ENCODE measurements at regions not wholly inside any gene's neighbourhood (a gene's known extent, or its start where the extent isn't known, plus 50 kb on each side); places are given as distances from the start of the nearest gene placed in this dataset.

- DNase-seq (ENCODE audit: low read depth), result no peak
Measured at GRCh38 chr22:48369789-48370507, 1457.7 kb downstream of the BRD1 start.

DNA sequence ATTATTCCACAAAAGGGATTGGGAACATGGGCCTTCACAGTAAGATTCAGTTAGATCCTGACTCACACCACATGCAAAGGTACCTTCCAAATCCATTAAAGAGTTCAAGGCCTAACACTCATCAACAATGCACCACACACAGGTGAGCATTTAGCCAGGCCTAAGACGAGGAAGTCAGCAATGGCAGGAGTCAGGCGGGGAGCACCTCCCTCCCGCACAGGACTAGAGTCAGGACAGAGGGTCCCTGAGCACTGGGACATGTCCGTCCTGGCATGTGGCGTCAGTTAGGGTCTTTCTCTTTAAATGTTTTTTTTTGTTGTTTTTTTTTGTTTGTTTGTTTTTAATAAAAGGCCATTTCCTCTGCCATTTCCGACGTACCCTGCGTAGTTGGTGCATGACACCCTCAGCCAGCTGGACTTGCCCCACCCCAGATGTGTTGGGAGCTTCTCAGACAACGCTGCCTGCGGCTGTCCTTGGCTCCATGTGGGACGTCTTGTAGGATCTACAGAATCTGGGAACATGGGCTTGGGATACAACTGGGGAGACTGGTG is 1458.6 kb downstream of the BRD1 start:
- no peak for DNase-seq (ENCODE audit: low read depth)

DNA sequence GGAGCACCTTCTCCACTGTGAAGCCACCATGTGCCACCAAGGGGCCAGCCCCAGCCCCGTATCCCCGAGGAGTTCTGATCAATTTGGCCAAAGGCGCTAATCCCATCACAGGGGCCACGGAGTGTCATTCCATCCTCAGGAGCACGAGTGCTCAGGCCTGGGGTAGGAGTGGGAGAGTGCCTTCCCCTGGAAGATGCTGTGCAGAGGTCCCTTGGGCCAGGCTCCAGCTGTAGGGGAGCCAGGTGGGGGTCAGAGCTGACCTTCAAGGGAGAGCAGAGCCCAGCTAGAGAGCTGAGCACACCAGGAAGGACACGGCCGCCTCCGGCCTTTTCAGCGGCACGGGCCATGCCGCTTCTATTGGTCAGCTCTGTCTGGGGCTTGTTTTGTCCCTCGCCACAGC is 1459.9 kb downstream of the BRD1 start:
- DNase-seq (ENCODE audit: low read depth), result no peak

DNA sequence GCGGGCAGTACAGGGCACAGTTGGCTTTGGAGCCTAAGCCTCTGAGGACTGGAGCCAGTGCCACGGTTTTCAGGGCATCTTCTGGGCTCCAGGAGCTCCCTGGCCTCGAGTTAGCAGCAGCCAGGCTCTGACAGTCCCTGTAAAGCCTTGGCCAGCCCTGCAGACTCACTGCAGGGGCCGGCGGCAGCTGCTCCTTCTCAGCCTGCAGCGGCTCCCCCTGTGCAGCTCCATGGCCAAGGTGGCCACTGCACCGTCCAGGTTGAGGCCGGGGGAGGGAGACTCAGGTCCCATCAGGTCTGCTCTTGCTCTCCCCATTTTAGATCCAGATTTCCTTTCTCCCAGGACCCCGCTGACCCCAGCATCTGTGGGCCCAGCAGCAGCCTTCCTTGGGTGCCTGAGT is 1461.1 kb downstream of the BRD1 start:
- DNase-seq (ENCODE audit: low read depth), result no peak

DNA sequence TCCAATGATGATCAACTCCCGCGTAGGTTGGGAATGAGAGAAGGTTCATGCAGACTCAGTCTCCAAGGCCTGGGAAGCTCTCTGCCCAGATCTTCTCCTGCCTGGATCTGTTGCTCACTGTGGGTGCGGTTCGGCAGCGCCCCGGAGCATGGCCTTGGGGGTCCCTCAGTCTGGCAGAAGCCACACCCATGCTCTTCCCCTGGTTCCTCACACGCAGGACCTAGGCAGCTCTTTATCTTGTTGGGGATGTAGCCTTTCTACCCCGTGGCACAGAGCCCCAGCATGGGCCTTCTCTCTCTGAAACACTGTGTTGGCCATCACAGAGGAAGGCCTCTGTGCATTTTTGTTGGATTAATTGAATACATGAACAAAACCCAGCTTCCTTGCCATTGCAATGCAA is 1461.6 kb downstream of the BRD1 start:
- DNase-seq (ENCODE audit: low read depth), result no peak

DNA sequence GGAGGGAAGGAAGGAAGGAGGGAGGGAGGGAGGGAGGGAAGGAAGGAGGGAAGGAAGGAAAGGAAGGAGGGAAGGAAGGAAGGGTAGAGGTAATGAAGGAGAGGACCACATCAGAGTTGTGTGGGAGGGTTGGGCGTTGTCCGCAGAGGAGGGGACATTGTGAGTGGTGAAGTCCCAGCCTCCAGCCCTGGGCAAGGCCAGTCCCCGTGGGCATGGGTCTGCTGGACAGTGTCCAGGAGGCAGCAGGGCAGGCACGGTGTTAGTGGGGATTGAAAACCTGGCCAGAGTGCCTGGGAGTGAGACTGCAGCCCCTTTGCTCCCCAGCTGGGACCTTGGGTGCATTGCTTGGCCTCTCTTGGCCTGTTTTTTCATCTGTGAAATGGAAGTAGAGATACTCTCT is 1462.3 kb downstream of the BRD1 start:
- no peak for DNase-seq (ENCODE audit: low read depth)

DNA sequence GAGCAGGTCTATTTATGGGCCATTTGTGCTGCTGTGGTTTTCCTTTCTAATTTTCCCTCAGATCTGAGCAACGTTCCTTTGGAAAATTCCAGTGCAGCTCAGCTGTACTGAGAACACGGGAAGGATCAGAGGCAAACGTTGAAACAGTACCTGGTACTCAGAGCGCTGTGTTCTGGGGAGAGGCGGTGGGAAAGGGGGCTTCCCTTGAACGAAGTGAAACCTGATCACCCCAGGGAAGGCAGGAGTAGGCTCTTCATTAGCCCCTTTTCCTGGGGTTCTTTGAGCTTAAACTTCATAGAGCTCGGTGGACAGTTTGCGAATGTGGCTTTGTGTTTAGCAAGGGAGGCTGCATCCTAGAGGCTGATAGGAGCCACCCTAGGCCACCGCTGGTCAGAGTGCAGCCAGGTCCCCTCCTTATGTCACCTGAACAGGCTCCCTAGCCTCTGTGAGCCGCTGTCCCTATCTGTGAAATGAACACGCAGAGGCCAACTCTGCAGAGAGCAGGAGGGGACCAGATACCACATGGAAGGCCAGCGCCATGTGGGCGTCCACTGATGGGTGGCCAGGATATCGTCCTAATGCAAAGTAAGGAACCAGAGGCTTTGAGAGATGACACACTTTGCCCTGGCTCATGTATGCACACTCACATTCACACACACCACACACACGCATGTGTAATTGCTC is 1464.8 kb downstream of the BRD1 start:
- DNase-seq (ENCODE audit: low read depth), result no peak

- no peak for DNase-seq (ENCODE audit: low read depth)
Measured at GRCh38 chr22:48361099-48361639, 1466.5 kb downstream of the BRD1 start.

DNA sequence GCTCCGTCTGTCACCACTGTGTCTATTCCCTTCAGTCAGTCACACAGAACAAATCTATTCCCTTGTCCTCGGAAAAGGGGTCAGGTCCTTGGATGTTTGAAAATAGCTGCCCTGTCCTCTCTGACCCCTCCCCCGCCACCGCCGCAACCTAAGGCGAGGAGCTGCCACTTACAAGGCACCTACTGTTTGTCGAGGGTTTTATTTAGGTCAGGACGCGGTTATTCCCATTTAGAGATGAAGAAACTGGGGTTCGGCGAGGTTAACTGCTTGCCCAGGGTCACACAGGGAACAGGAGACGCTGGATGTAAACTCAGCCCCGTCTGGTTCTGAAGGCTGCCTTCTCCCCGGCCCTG is 1468.1 kb downstream of the BRD1 start:
- no peak for DNase-seq (ENCODE audit: low read depth)

DNA sequence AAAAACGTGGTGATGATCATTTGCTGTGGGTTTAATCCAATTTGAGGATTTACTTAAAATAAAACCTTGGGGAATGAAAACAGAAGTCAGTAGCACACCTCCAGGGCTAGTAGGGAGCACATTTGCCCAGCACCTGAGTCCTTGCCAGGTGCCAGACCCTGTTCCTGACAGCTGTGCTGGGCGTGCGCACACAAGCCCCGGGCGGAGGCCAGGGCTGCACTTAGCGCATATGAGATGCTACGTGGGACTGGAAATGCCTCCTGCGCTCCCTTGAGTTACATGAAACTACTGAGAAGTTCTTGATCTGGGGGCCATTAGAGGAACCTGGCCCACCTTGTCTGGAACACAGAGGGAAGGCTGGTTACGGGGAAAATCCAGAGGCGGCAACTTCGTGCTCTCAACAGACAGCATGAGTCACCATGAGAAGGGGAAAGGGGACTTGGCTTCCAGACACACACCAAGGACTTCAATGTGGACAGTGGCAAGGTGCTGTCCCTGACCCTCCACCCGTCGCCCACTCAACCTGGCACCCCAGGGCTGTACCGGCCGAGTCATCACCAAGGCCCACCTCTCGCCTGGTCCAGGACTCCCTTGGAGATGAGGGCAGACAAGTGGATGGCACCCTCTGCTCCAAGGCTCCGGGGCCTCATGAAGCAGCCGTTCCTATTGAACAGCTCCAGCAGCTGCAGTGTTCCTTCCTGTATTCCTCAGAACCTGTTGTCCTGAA is 1468.6 kb downstream of the BRD1 start:
- no peak for DNase-seq (ENCODE audit: low read depth)

DNA sequence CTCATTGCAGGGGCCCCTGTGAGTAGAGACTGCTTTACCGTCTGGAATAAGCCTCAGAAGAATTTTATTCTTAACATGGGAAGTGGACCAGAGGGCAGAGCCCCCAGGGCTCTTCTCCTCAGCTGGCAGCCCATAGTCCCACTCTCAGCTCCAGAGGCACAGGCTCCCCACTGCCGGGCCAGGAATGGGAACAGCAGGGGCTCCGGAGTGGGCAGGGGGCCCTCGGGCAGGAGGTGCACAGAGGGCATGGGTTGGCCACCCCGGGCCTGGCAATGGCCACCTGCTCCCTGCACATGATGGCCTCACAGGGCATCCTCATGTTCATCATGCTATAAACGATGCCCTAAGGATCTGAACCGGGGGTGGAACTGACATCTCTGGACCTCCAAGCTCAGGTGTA is 1469.7 kb downstream of the BRD1 start:
- no peak for DNase-seq (ENCODE audit: low read depth)

GRCh38 chr22:48357196-48357595 is 1470.5 kb downstream of the BRD1 start:
- DNase-seq (ENCODE audit: low read depth), result no peak

DNA sequence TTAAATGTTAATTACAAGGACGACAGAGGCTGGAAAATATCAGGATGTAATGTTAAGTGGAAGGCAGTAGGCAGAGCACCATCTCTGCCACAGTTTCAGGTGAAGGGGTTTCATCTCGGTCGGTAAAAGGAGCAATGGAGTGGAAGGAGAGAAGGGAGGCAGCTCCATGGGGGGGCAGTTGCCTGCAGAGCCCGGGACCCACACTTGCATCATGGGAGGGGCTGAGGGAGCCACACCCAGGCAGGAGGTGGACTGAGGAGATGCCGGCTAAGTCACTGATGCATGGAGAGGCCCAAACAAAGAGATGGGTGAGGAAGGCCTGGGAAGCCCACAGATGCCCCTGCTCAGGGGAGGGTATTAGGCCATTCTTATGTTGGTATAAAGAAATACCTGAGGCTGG is 1470.9 kb downstream of the BRD1 start:
- no peak for DNase-seq (ENCODE audit: low read depth)

DNA sequence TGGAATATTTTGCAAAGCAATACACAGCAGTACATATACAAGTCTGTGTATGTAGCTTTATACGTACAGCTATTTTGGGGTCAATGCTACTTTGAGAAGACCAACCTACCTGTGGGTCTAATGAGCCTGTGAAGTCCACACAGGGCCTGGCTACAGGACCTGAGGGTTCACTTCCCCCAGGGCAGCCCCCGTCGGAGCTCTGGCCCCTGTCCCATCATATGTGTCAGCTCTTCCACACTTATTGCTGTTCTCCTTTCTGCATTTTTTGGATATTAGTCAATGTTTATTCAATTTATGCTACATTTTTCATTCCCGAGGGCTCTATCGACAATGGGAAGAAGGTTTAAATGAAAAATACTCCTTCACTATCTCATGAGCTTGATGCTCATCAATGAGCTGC is 1473.6 kb downstream of the BRD1 start:
- no peak for DNase-seq (ENCODE audit: low read depth)

GRCh38 chr22:48353116-48353947 is 1474.3 kb downstream of the BRD1 start:
- DNase-seq (ENCODE audit: low read depth), result no peak

- no peak for DNase-seq (ENCODE audit: low read depth)
Measured at GRCh38 chr22:48352086-48352911, 1475.4 kb downstream of the BRD1 start.

GRCh38 chr22:48351376-48352085 is 1476.1 kb downstream of the BRD1 start:
- DNase-seq (ENCODE audit: low read depth), result no peak

GRCh38 chr22:48350456-48350855 is 1477.2 kb downstream of the BRD1 start:
- DNase-seq (ENCODE audit: low read depth), result no peak

DNA sequence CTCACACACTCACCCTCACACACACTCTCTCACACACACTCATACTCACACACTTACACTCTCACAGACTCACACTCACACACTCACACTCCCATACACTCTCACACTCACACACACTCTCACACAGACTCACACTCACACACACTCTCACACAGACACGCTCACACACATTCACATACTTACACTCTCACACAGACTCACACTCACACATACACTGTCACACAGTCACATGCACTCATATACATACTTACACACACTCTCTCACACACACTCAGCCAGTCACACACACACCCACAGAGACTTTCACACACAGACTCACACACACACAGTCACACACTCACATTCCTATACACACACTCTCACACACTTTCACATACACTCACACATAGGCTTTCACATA is 1478.8 kb downstream of the BRD1 start:
- DNase-seq (ENCODE audit: low read depth), result no peak

GRCh38 chr22:48347311-48347710 is 1480.4 kb downstream of the BRD1 start:
- no peak for DNase-seq (ENCODE audit: low read depth)

All from HS-5 (cell line).